ENCODE measurements at regions not wholly inside any gene's neighbourhood (a gene's known extent, or its start where the extent isn't known, plus 50 kb on each side); places are given as distances from the start of the nearest gene placed in this dataset.

GRCh38 chr5:29649321-29649720 is 1544.2 kb upstream of the CDH6 start:
- TF ChIP-seq EZH2 (IDR thresholded peaks at IDR 0.05; ENCODE audit: low read depth, unreplicated experiment): no peak
- no peak for TF ChIP-seq POLR2AphosphoS5 (IDR thresholded peaks at IDR 0.05; ENCODE audit: low read depth)
- TF ChIP-seq CTCF (conservative IDR thresholded peaks at IDR 0.05; ENCODE audit: low read depth in 2 of 2): no peak
- TF ChIP-seq ETS1 (IDR thresholded peaks at IDR 0.05): no peak
- no peak for TF ChIP-seq ZNF114 (CRISPR knock-in tag; IDR thresholded peaks at IDR 0.05)
- no peak for TF ChIP-seq REST (IDR thresholded peaks at IDR 0.05; ENCODE audit: unreplicated experiment)
- no peak for TF ChIP-seq CREB1 (CRISPR knock-in tag; IDR thresholded peaks at IDR 0.05; ENCODE audit: low read depth)
- TF ChIP-seq EZH2phosphoT487 (IDR thresholded peaks at IDR 0.05; ENCODE audit: unreplicated experiment): no peak
- no peak for TF ChIP-seq ZNF331 (CRISPR knock-in tag; IDR thresholded peaks at IDR 0.05; ENCODE audit: low read depth)
- TF ChIP-seq STAT1 (IDR thresholded peaks at IDR 0.05; ENCODE audit: unreplicated experiment): no peak
- TF ChIP-seq, protein P1, sequence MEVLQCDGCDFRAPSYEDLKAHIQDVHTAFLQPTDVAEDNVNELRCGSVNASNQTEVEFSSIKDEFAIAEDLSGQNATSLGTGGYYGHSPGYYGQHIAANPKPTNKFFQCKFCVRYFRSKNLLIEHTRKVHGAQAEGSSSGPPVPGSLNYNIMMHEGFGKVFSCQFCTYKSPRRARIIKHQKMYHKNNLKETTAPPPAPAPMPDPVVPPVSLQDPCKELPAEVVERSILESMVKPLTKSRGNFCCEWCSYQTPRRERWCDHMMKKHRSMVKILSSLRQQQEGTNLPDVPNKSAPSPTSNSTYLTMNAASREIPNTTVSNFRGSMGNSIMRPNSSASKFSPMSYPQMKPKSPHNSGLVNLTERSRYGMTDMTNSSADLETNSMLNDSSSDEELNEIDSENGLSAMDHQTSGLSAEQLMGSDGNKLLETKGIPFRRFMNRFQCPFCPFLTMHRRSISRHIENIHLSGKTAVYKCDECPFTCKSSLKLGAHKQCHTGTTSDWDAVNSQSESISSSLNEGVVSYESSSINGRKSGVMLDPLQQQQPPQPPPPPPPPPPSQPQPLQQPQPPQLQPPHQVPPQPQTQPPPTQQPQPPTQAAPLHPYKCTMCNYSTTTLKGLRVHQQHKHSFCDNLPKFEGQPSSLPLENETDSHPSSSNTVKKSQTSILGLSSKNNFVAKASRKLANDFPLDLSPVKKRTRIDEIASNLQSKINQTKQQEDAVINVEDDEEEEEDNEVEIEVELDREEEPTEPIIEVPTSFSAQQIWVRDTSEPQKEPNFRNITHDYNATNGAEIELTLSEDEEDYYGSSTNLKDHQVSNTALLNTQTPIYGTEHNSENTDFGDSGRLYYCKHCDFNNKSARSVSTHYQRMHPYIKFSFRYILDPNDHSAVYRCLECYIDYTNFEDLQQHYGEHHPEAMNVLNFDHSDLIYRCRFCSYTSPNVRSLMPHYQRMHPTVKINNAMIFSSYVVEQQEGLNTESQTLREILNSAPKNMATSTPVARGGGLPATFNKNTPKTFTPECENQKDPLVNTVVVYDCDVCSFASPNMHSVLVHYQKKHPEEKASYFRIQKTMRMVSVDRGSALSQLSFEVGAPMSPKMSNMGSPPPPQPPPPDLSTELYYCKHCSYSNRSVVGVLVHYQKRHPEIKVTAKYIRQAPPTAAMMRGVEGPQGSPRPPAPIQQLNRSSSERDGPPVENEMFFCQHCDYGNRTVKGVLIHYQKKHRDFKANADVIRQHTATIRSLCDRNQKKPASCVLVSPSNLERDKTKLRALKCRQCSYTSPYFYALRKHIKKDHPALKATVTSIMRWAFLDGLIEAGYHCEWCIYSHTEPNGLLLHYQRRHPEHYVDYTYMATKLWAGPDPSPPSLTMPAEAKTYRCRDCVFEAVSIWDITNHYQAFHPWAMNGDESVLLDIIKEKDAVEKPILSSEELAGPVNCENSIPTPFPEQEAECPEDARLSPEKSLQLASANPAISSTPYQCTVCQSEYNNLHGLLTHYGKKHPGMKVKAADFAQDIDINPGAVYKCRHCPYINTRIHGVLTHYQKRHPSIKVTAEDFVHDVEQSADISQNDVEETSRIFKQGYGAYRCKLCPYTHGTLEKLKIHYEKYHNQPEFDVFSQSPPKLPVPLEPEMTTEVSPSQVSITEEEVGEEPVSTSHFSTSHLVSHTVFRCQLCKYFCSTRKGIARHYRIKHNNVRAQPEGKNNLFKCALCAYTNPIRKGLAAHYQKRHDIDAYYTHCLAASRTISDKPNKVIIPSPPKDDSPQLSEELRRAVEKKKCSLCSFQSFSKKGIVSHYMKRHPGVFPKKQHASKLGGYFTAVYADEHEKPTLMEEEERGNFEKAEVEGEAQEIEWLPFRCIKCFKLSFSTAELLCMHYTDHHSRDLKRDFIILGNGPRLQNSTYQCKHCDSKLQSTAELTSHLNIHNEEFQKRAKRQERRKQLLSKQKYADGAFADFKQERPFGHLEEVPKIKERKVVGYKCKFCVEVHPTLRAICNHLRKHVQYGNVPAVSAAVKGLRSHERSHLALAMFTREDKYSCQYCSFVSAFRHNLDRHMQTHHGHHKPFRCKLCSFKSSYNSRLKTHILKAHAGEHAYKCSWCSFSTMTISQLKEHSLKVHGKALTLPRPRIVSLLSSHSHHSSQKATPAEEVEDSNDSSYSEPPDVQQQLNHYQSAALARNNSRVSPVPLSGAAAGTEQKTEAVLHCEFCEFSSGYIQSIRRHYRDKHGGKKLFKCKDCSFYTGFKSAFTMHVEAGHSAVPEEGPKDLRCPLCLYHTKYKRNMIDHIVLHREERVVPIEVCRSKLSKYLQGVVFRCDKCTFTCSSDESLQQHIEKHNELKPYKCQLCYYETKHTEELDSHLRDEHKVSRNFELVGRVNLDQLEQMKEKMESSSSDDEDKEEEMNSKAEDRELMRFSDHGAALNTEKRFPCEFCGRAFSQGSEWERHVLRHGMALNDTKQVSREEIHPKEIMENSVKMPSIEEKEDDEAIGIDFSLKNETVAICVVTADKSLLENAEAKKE (CRISPR knock-in tag; IDR thresholded peaks at IDR 0.05): no peak

Measured in GM23338 (cell line).